ENCODE measurements at regions not wholly inside any gene's neighbourhood (a gene's known extent, or its start where the extent isn't known, plus 50 kb on each side); places are given as distances from the start of the nearest gene placed in this dataset.

GRCh38 chr2:60002183-60002867, 551.1 kb downstream of the BCL11A start:
- no peak for TF ChIP-seq EZH2phosphoT487 (IDR thresholded peaks at IDR 0.05; ENCODE audit: insufficient read depth, low read depth)
- TF ChIP-seq EZH2 (IDR thresholded peaks at IDR 0.05; ENCODE audit: insufficient read depth, poor library complexity, severe bottlenecking): no peak

All from GM23248 (cell line).